ENCODE measurements at regions not wholly inside any gene's neighbourhood (a gene's known extent, or its start where the extent isn't known, plus 50 kb on each side); places are given as distances from the start of the nearest gene placed in this dataset.

DNA sequence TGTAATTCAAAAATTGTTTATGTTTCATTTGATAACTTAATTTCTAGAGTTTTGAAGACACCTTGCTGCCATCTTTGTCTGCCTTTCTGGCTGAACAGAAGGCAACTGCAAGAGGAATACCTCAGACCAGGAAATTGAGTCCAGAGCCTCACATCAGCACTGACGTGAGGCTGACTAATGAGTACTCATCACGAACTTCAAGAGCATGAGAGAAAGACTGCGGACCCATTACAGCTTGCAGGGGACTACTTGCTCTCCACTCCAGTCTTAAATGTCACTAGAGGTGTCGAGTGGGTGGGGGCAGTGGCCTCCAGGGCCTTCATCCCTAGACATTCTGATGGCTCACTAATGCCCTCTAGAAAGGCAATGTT is 109.5 kb upstream of the SSTR4 start:
- no peak overlapping the region for H3K9ac ChIP-seq (ENCODE audit: low read length)
- no peaks in the 10 kb centered on the region for H3K27me3 Mint-ChIP-seq
- TF ChIP-seq, protein P1, sequence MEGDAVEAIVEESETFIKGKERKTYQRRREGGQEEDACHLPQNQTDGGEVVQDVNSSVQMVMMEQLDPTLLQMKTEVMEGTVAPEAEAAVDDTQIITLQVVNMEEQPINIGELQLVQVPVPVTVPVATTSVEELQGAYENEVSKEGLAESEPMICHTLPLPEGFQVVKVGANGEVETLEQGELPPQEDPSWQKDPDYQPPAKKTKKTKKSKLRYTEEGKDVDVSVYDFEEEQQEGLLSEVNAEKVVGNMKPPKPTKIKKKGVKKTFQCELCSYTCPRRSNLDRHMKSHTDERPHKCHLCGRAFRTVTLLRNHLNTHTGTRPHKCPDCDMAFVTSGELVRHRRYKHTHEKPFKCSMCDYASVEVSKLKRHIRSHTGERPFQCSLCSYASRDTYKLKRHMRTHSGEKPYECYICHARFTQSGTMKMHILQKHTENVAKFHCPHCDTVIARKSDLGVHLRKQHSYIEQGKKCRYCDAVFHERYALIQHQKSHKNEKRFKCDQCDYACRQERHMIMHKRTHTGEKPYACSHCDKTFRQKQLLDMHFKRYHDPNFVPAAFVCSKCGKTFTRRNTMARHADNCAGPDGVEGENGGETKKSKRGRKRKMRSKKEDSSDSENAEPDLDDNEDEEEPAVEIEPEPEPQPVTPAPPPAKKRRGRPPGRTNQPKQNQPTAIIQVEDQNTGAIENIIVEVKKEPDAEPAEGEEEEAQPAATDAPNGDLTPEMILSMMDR (IDR thresholded peaks at IDR 0.05) = no peak
- no peak for TF ChIP-seq EZH2 (IDR thresholded peaks at IDR 0.05; ENCODE audit: borderline replicate concordance, insufficient read depth, low read depth, low read length, poor library complexity, severe bottlenecking)
- no peak for ATAC-seq (ENCODE audit: low read depth)
- H3K4me3 ChIP-seq (ENCODE audit: control extremely low read depth in 1 of 5, extremely low read depth in 1 of 5, insufficient read depth in 1 of 5, low read depth in 2 of 5, low read length in 4 of 5) = no peak overlapping the region
- H3K4me2 ChIP-seq (replicated peaks; ENCODE audit: low read depth, low read length, poor library complexity, severe bottlenecking) = no peak overlapping the region
- no peak overlapping the region for H3K27ac Mint-ChIP-seq
- H3K79me2 ChIP-seq (ENCODE audit: control insufficient read depth, insufficient read depth, low read length) = no peaks in the 10 kb centered on the region
- H3K36me3 ChIP-seq (replicated peaks in 1 of 2; ENCODE audit: control extremely low read depth in 1 of 2, control insufficient read depth in 1 of 2, extremely low read depth in 1 of 2, insufficient read depth in 2 of 2, low read length in 1 of 2) = no peaks in the 10 kb centered on the region
- no peaks in the 10 kb centered on the region for H4K20me1 ChIP-seq (ENCODE audit: control insufficient read depth, insufficient read depth, low read length, poor library complexity, severe bottlenecking)
- 87% methylated on average over 3 of the region's 4 CpGs for WGBS (ENCODE audit: insufficient coverage)
- H2AFZ ChIP-seq (ENCODE audit: insufficient read depth, low read depth, low read length, poor library complexity, severe bottlenecking) = no peak overlapping the region
- no peak for DNase-seq
- H3K27me3 ChIP-seq (replicated peaks in 1 of 4; ENCODE audit: control extremely low read depth in 1 of 4, control insufficient read depth in 3 of 4, insufficient read depth in 4 of 4, low read length in 3 of 4) = no peaks in the 10 kb centered on the region
- ChIA-PET POLR2A (no interaction called here), CTCF (no interaction called here)
- H3K27ac ChIP-seq (ENCODE audit: low read length in 2 of 2) = no peak overlapping the region
- intact Hi-C loops (cut with micrococcal nuclease) = no loop called here
- H3K4me1 Mint-ChIP-seq = no peaks in the 10 kb centered on the region
- H3K9me3 ChIP-seq (ENCODE audit: control extremely low read depth in 1 of 3, control insufficient read depth in 2 of 3, insufficient read depth in 1 of 3, low read length in 2 of 3) = no peaks in the 10 kb centered on the region
- H3K9me3 Mint-ChIP-seq (ENCODE audit: insufficient read depth) = no peaks in the 10 kb centered on the region
- no peaks in the 10 kb centered on the region for H3K4me1 ChIP-seq (ENCODE audit: control insufficient read depth in 2 of 2, insufficient read depth in 2 of 2, low read length in 2 of 2)
- no peak overlapping the region for H3K4me3 Mint-ChIP-seq

DNA sequence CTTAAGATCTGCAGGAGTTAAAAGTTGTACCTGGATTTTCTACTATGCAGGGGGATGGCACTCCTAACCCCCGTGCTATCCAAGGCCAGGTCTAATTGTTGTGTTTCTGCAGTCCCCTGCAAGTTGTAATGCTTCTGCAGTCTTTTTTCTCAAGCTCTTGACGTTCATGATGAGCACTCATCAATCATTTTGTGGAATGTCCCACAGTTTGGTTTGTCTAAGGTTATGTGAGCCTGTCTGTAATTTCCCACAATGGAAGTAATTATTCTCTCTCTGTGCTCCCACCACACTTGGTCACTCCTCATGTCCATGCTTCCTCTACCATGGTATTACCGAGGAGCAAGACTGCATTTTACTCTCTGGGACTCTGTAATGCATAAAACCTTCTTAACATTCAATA is 107.6 kb upstream of the SSTR4 start:
- no peaks in the 10 kb centered on the region for H4K20me1 ChIP-seq (ENCODE audit: control insufficient read depth, insufficient read depth, low read length, poor library complexity, severe bottlenecking)
- 57% methylated on average over 1 of the region's 3 CpGs for WGBS (ENCODE audit: insufficient coverage)
- ChIA-PET POLR2A (no interaction called here), CTCF (no interaction called here)
- H3K9me3 ChIP-seq (ENCODE audit: control extremely low read depth in 1 of 3, control insufficient read depth in 2 of 3, insufficient read depth in 1 of 3, low read length in 2 of 3) = no peaks in the 10 kb centered on the region
- no peaks in the 10 kb centered on the region for H3K4me1 ChIP-seq (ENCODE audit: control insufficient read depth in 2 of 2, insufficient read depth in 2 of 2, low read length in 2 of 2)
- H3K4me1 Mint-ChIP-seq = no peaks in the 10 kb centered on the region
- ATAC-seq (ENCODE audit: low read depth) (no peak), DNase-seq (no peak)
- TF ChIP-seq EZH2 (IDR thresholded peaks at IDR 0.05; ENCODE audit: borderline replicate concordance, insufficient read depth, low read depth, low read length, poor library complexity, severe bottlenecking) = no peak
- TF ChIP-seq, protein P1 (IDR thresholded peaks at IDR 0.05) = no peak
- no peak overlapping the region for H3K4me2 ChIP-seq (replicated peaks; ENCODE audit: low read depth, low read length, poor library complexity, severe bottlenecking)
- H3K27me3 Mint-ChIP-seq = no peaks in the 10 kb centered on the region
- no peaks in the 10 kb centered on the region for H3K79me2 ChIP-seq (ENCODE audit: control insufficient read depth, insufficient read depth, low read length)
- no peak overlapping the region for H3K4me3 ChIP-seq (ENCODE audit: control extremely low read depth in 1 of 5, extremely low read depth in 1 of 5, insufficient read depth in 1 of 5, low read depth in 2 of 5, low read length in 4 of 5)
- H3K27ac ChIP-seq (ENCODE audit: low read length in 2 of 2) = no peak overlapping the region
- H2AFZ ChIP-seq (ENCODE audit: insufficient read depth, low read depth, low read length, poor library complexity, severe bottlenecking) = no peak overlapping the region
- H3K27ac Mint-ChIP-seq = no peak overlapping the region
- H3K36me3 ChIP-seq (replicated peaks in 1 of 2; ENCODE audit: control extremely low read depth in 1 of 2, control insufficient read depth in 1 of 2, extremely low read depth in 1 of 2, insufficient read depth in 2 of 2, low read length in 1 of 2) = no peaks in the 10 kb centered on the region
- H3K27me3 ChIP-seq (replicated peaks in 1 of 4; ENCODE audit: control extremely low read depth in 1 of 4, control insufficient read depth in 3 of 4, insufficient read depth in 4 of 4, low read length in 3 of 4) = no peaks in the 10 kb centered on the region
- no peaks in the 10 kb centered on the region for H3K9me3 Mint-ChIP-seq (ENCODE audit: insufficient read depth)
- H3K9ac ChIP-seq (ENCODE audit: low read length) = no peak overlapping the region
- H3K4me3 Mint-ChIP-seq = no peak overlapping the region
- intact Hi-C loops (cut with micrococcal nuclease) = no loop called here
